PC-3 (cell line): ENCODE measurements at regions not wholly inside any gene's neighbourhood (a gene's known extent, or its start where the extent isn't known, plus 50 kb on each side); places are given as distances from the start of the nearest gene placed in this dataset.

Experiments used
- CTCF ChIP-seq: fragments of 300-600 bp; sonication (generic); conservative IDR thresholded peaks from 2 replicates; pipeline ENCODE4 v1.5.1; 2017; ENCODE audit warnings: antibody characterized with exemption, low read depth, mild to moderate bottlenecking, low read length
- EZH2 ChIP-seq: fragments of 300-600 bp; sonication (generic); IDR thresholded peaks from one replicate; pipeline ENCODE4 v1.6.1; 2017; ENCODE audit warnings: antibody characterized with exemption, mild to moderate bottlenecking, low read length; ENCODE audit not compliant: unreplicated experiment

- TF ChIP-seq CTCF: no peak
- TF ChIP-seq EZH2: no peak
Measured at GRCh38 chr3:168579010-168579409, 483.3 kb upstream of the GOLIM4 start.
